ENCODE measurements at regions not wholly inside any gene's neighbourhood (a gene's known extent, or its start where the extent isn't known, plus 50 kb on each side); places are given as distances from the start of the nearest gene placed in this dataset.
"Not testable (repeated sequence)": the region's sequence is repeated elsewhere in the genome, so short reads cannot be mapped to it uniquely, and the experiment has no call there.

GRCh38 chr4:158051401-158052235, 121.2 kb downstream of the GASK1B start:
- DNase-seq: no peak

- DNase-seq: no peak
Observed at GRCh38 chr4:158050942-158051341, 121.9 kb downstream of the GASK1B start.

- no peak for DNase-seq
Observed at GRCh38 chr4:158046345-158046744, 126.5 kb downstream of the GASK1B start.

- DNase-seq: no peak
Observed at GRCh38 chr4:158043971-158044618, 128.7 kb downstream of the GASK1B start.

- no peak for DNase-seq
Observed at GRCh38 chr4:158042591-158043030, 130.2 kb downstream of the GASK1B start.

GRCh38 chr4:158038718-158039117, 134.1 kb downstream of the GASK1B start:
- DNase-seq: no peak

GRCh38 chr4:158036998-158037397, 135.8 kb downstream of the GASK1B start:
- DNase-seq: no peak

GRCh38 chr4:158035662-158036195, 137.1 kb downstream of the GASK1B start:
- no peak for DNase-seq

- no peak for DNase-seq
Observed at GRCh38 chr4:158033416-158034120, 139.3 kb downstream of the GASK1B start.

GRCh38 chr4:158032733-158033415, 140.0 kb downstream of the GASK1B start:
- DNase-seq: no peak

GRCh38 chr4:158028381-158028780, 144.4 kb downstream of the GASK1B start:
- not testable (repeated sequence) for DNase-seq

GRCh38 chr4:158025131-158025530, 147.7 kb downstream of the GASK1B start:
- no peak for DNase-seq

- DNase-seq: no peak
Observed at GRCh38 chr4:158020734-158021346, 152.0 kb downstream of the GASK1B start.

- no peak for DNase-seq
Observed at GRCh38 chr4:158020176-158020575, 152.6 kb downstream of the GASK1B start.

- DNase-seq: no peak
Observed at GRCh38 chr4:158018831-158019230, 154.0 kb downstream of the GASK1B start.

- DNase-seq: no peak
Observed at GRCh38 chr4:158018221-158018830, 154.5 kb downstream of the GASK1B start.

GRCh38 chr4:158016511-158016910, 156.3 kb downstream of the GASK1B start:
- no peak for DNase-seq

- DNase-seq: no peak
Observed at GRCh38 chr4:158015241-158015640, 157.6 kb downstream of the GASK1B start.

GRCh38 chr4:158013858-158014257, 159.0 kb downstream of the GASK1B start:
- DNase-seq: no peak

- no peak for DNase-seq
Observed at GRCh38 chr4:158010361-158010760, 162.5 kb downstream of the GASK1B start.

GRCh38 chr4:158008551-158009218, 164.1 kb downstream of the GASK1B start:
- no peak for DNase-seq
